ENCODE measurements at regions not wholly inside any gene's neighbourhood (a gene's known extent, or its start where the extent isn't known, plus 50 kb on each side); places are given as distances from the start of the nearest gene placed in this dataset.

- TF ChIP-seq GATA3 (IDR thresholded peaks at IDR 0.05; ENCODE audit: low read depth, low read length) (no peak), GATA2 (IDR thresholded peaks at IDR 0.05; ENCODE audit: low read depth, low read length) (no peak)
These were observed 120.0 kb upstream of the GOT2 start for GRCh38 chr16:58853854-58854791.

Measured in SH-SY5Y (cell line).